Medulla oblongata (tissue), 1 donor: ENCODE measurements at regions not wholly inside any gene's neighbourhood (a gene's known extent, or its start where the extent isn't known, plus 50 kb on each side); places are given as distances from the start of the nearest gene placed in this dataset.

Experiments used
- DNase-seq: peaks from one replicate; pipeline ENCODE4 v3.0.0-alpha.2; 2015; ENCODE audit errors: extremely low spot score

DNA sequence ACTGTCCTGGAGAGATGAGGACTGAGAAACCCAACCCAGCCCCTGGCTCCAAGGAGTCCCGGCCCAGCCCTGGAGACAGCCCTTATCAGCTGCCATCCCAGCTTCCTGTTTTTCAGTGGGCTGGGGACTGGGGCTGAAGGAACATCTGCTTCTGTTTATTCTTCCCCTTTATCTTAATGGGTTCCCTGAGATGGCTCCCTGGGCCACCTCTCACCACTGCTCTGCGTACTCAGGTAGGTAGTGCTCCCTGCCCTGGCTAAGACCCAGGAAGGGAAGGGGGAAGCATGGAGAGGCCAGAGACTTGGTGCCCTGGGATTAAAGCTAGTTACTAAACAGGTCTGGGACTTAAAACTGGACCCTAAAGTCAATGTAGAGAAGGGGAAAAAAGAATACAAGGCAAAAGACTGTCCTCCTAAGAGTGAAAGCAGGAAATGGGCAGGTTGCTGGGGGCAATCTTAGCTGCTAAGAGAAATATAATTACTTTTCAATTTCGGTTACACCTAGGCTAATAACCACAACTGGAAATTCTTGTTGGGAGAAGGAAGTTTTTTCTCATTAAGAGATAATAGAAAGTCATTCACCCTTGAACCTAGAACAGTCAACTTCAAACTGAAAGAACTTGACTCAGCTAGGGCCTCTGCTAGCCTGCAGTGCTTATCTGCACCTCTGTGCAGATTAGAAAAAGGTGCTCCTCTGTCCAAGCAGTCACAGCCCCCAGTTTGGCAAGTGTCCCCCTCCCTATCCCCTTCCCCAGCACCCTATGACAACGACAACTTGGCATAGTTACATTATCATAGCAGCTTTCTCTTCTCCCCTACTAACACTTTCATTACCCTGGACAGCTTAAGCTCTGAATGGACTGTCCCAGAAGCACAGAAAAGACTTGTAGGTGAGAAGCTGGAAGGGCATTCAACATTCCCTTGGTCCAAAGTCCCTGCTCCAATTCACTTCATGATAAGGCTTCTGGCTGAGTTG is 65.6 kb upstream of the KDM7A start:
- peak; percentile 46 for DNase-seq

DNA sequence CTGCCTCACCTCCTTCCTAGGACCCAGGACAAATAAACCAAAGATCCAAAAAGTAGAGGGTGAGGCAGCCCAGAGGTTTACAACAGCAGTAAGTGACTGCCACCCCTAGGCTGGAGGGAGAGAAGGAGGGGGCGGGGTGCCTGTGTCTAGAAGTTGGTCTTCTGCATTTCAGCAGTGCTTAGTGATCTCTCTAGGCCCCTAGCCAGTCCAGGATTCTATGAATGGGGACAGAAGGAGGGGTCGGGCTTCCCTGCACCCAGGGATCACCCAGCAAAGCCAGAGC is 62.8 kb upstream of the KDM7A start:
- no peak for DNase-seq

DNA sequence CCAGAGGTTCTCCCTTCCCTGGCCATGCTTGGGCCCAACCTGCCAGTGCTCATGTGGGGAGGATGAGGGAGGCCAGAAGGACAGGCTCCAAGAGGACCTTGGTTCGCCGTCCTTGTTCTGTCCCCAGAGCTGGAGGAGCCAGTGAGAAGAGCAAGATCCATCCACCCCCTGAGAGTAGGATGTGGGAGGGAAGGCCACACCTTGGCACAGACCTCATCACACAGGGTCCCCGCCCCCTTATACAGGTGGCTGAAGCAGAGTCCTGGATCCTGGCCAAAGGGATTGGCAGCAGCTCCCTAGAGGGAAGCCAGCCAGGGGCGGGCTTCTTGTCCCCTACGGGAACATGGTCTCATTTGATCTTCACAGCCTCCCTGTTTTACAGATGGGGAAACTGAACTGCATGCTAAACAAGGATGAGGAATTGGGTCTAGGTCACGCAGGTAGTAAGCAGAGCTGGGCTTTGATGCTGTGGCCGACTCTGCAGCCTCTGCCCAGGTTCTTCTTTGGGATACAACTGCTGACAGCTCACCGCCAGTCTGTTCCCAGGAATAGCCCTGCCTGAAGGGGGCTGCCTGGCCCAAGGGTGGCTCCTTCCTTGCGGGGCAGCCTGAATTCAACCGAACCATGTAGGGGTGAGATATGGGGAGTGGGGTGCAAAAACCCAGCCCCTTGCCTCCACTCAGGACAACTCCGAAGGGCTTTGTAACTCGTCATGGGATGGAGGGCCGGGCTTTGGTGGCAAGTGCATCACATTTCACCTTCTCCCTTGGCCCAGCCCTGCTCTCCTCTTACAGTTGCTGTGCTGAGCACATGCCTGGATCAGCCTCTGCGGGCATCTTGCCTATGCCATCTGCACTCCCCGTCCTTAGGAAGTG is 62.2 kb upstream of the KDM7A start:
- no peak for DNase-seq

DNA sequence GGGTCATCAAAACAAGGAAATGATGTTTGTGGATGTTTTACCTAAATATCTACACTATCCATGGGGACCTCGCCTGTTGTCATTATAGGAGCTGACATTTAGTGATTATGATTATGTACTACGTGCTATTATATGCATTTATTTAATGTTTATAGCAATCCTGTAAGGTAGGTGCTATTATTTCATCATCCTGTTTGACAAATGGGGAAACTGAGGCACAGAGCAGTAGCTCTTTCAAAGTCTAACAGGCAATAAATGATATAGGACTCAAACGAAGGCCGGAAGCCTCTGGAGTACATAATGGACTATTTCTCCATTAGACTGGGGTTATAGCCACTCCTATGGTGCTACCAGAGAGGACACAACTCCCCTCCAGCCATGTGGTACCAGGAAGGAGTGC is 60.6 kb upstream of the KDM7A start:
- DNase-seq, result no peak

DNA sequence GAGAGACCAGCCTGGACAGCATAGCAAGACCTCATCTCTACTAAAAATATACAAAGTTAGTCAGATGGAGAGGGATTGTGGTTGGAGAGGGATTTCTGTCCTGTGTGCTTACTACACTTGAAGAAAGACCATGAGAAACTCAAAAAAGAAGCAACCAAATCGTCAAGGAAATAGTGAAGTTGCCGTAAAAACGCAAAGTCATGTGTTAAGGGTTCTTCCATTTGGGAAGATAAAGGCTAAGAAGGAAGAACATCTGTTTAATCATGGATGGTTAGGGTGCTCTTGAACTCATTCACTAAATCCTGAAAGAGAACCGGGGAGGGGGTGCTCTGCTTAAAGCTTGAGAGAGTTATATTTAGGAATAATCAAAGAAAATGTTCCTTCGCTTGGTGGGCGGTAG is 59.8 kb upstream of the KDM7A start:
- no peak for DNase-seq

DNA sequence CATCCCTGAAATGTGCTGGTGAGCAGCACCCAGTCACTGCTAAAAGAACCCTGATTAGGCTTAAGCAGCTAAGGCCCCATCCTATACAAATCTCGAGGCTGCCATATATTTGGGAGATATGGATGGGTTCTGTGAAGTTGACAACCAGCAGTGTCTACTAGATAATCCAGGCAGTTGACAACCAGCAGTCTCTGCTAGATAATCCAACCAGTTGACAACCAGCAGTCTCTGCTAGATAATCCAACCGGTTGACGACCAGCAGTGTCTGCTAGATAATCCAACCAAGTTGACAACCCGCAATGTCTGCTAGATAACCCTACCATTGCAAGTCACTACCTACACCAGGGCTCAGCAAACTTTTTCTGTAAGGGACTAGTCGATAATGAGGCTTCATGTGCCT is 58.3 kb upstream of the KDM7A start:
- DNase-seq, result no peak

DNA sequence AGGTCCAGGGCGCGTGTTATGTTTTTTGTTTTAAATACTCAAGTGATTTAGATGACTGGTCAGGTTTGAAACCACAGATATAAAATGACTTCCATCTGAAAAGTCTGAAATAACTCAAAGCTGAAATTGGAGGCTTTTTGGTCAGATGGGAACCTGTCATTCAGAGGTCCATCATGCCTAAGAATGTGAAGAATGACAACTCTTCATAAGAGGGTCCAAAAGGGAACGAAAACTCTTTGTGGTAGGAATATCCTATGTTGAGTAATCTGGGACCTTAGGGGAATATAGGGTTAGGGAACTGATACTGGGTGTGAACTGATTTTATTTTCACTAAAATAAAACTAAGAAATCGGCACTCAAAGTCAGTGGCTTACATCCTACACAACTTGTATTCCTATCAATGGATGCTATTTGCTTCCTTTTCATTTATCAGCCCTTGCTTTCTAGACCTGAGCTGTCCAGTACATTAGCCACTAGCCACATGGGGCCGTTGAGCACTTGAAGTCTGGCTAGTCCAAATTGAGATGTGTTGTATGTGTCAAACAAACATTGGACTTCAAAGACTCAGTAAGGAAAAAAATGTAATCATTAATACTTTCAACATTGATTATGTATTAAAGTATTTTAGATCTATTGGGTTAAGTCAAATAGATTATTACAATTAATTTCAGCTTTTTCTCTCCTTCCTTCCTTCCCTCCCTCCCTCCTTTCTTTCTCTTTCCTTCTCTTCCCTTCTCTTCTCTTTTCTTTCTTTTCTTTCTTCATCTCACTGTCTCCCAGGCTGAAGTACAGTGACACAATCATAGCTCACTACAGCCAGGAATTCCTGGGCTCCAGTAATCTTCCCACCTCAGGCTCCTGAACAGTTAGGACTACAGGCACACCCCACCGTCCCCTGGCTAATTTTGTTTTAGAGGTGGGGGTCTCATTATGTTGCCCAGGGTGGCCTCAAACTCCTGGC is 56.5 kb upstream of the KDM7A start:
- peak; percentile 55 for DNase-seq

DNA sequence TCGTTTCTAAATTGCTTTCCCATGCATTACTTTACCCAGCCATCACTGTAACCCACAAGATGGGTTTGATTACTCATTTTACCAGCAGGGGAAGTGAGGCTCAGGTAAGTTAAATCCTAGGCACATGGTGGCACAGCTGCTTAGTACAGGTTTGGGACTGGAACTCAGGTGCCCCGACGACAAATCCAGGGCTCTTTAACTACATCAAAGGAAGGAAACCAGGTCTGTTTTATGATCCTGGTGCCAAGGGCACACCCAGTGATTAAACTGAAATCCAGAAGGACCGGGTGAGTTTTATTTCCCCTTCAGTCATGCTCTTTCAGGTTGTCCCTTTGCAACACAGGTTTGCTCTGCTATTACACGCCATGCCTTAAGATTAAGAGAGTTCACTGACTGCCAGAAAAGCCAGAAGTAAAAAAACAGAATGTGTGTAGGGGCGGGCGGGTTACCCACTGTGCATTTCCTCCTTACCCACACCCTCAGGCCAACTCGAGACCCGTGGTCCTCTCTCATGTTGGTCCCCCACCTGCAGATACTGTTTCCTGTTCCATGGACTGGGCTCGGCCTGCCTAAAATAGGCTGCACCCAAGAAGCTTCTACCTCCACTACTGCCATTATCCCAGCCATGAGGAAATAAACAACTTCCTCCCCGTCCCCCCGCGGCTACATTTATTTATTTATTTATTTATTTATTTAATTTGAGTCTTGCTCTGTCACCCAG is 55.1 kb upstream of the KDM7A start:
- no peak for DNase-seq

DNA sequence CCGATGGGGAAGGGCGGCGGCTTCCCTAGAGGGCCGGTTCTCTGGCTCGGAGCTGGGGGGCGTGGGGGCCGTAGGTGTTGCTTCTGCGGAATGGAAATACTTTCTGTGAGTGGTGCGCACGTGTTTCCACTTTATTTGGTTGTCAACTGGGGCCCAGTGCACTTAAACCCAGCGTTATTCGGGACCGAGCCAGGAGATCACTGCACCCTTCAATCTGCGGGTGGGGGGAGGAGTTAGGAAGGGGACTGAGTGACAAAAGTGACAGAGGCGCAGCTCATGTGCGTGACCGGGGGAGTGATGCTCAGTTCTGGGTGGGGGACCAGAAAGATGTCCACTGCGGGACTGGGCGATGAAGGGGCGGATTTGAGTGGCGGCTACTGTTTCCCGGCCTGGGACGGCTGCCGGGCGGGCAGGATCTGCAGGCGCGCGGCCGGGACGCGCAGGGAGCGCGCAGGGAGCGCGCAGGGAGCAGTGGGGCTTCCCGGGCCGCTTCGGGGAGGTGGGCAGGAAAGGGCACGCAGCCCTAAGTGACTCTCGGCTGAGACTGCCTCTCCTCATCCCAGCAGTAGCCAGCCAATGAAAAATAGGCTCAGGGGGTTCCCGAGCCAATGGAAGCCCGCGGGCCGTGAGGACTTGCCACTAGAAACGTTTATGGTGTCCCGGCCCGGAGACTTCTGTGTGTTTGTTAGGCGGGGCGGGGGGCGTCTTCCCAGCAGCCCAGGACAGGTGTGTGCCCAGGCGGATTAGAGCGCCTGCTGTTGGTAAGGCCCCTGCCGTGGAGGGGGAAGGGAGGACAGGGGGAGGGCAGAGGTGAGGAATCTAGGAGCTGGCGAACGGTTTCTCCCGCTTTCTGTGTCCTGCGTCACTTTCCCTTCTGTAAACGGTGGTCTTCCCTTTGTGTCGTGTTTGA is 54.3 kb upstream of the KDM7A start:
- DNase-seq, result peak; percentile 22

DNA sequence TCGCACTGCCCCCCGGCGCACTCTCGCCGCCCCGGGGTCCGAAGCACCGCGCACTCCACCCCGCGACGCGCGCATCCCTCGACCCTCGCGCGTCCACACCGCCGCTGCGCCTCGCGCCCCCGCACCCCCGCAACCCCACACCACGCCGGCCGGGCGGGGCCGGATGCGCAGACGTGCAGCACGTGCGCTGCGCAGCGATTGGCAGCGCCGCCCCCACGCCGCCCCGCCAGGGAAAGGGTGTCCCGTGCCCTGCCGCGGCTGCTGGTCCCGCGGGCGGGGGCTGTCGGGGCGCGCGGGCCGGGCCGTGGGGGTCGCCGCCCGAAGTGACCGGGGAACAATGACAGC is 53.7 kb upstream of the KDM7A start:
- DNase-seq, result no peak

DNA sequence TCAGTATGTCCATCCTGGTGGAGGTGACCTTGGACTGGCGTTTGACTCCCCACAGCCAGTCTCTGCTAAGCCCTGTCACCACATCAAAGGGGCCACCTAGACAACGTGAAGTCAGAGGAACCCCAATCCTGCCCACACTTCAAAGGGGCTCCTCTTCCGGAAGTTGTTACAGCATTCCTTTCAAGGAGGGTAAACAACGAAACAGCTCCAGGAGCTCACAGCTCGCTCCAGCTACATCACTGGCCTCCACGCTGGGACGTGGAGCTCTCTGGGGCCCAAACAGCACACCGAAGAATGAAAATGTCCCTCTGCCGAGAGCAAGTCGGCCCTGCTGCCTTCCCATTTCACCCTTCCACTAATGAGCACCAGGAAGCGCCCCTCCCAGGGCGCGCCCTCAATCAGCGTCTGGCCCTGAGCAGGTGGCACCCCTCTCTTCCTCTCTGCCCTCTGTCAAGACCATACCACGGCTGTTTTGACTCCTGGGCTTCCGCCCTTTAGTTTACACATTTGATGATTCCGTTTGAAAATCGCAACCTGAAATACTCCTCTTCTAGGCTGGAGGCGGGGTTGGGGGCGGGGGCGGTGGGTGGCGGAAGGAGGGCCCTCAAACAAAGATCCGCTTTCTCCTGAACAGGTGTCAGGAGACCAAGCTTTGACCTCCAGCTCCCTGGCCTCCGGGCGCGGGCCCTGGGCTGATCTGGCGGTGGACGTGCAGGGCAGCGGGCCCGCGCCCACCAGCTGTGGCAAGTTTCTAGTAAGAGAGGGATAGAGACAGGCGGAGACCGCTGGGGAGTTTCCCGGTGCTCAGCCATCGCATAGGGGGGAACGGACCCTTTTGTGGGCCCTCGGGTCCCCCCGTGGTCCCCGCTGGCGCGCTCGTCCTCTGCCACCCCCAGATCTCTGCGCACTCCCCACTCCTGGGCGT is 53.1 kb upstream of the KDM7A start:
- no peak for DNase-seq

DNA sequence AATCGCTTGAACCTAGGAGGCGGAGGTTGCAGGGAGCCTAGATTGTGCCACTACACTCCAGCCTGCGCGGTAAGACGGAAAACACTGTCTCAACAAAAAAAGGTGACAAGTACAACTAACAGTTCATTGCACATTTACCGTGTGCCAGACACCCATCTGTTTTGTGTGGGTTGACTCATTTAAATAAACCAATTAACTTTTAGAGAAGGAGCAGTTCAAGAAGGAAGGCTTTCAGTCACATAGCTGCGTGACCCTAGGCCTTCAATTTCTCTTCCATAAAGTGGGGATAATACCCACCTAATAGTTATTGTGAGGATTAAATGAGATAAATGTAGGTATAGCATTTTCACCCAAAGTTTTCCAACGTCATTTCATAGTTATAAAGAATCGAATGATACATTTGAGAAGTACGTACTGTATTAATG is 52.3 kb upstream of the KDM7A start:
- no peak for DNase-seq
